Renal pelvis (tissue), 1 donor: ENCODE measurements at regions not wholly inside any gene's neighbourhood (a gene's known extent, or its start where the extent isn't known, plus 50 kb on each side); places are given as distances from the start of the nearest gene placed in this dataset.
"Not testable (repeated sequence)": the region's sequence is repeated elsewhere in the genome, so short reads cannot be mapped to it uniquely, and the experiment has no call there.

Experiments used
- DNase-seq: peaks from one replicate; pipeline ENCODE4 v3.0.0-alpha.2; 2013

DNA sequence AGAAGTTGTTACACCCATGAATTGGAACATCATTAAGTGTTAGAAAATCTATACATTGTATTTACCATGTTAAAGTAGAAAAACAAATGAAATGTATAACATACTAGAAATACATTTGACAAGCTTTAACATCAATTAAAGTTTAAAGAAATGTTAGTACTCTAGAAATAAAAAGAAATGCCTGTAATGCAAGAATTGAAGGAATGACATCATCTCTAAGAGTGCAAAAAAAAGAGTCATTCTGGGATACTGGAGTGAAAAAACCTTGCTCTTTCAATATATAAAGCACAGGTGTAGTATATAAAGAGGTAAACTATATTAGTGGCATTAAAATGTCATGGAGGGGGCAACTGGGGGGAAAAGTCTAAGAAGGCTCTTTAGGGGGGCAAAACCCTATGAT, 210.8 kb upstream of the PLD5 start:
- DNase-seq = no peak

DNA sequence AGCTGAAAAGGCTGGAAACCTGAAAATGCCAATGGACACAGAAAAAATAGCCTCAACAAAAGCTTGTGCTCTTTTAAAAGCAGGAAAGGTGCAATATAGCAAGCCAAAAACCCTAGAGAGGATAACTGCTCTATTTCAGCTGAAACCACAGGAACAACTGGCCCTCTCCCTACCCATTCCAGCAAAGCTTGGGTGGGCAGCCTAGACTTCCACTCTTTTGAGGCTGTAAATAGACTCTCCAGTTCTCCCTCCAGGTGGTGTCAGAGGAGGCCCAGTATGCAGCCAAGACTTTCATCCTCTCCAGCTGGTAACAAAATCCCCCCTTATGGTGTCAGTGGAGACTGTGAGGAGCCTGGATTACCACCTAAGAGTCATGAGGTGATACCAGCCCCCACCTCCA, 206.9 kb upstream of the PLD5 start:
- DNase-seq = no peak

DNA sequence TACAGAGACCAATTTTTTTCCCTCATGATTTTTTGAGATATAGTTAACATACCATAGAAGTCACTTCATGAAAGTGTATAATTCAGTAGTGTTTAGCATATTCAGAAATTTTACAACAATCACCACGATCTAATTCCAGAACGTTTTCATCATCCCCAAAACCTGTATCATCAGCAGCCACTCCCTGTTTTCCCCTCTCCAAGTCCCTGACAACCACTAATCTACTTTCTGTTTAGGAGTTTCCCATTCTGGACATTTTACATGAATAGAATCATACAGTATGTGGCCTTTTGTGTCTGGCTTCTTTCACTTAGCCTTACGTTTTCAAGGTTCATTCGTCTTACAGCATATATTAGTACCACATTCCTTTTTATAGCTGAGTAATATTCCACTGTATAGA, 204.2 kb upstream of the PLD5 start:
- no peak for DNase-seq

DNA sequence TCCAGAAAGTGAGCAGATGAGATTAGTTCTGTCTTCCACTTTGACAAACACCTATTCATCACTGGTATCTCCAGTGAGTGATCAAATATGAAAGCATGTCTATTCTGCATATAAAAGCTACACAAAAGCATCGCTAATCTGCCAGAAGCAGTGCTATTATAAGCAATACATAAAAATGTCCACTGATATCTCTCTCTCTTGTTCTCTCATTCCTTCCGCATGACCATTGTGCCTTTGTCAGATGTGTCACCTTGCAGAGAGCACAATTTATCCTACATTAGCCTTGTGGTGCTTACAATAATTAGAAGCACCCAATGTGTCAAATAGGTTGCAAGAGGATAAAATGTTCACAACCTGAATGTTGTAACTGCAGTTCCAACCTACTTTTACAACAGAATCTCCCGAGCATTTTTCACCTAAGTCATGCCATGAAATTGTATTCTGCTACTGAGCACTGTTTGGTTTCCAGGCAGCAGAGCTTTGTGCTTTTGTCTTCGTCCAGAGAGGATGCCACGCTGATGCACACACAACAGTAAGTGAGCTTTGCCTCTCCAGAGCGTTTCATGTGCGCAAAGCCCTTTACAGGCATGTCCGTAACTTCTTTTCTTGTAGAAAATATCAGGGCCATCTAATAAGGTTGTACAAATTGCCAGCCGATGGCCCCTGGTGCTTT, 198.7 kb upstream of the PLD5 start:
- DNase-seq = no peak

DNA sequence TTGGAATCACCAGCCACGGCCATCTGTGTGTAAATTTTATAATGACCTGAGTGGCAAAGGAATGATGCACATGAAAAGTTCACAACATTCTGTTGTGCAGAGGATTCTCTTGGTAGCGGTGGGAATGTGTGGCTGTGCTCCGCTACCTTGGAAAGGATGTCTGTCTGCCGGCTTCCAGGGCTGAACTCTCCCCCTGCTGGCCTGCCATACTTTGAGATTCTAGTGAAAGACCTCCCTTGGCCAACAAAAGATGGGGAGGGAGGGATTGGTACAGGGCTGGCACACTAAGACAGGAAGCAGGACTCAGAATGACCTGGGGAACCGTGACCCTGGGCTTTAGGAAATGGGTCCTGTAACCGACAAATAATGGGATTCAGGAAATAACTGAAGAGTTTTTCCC, 194.5 kb upstream of the PLD5 start:
- DNase-seq = no peak

DNA sequence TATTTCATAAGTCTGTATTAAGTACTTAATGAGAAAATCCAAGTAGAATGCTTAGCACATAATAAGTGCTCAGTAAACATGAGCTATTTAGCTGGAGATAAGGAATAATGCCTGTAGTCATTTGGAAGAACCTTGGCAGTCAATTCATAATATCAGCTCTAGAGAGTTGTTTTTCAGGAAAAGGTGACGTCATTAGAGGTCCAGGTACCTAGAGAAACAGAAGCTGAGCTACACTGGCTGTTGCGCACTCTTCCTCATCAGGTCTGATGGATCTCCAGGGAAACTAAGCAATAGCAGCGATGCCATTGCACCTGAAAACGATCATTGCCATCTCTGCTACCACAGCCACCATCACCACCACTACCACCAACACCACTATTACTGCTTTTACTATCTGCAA, 187.8 kb upstream of the PLD5 start:
- DNase-seq = no peak

DNA sequence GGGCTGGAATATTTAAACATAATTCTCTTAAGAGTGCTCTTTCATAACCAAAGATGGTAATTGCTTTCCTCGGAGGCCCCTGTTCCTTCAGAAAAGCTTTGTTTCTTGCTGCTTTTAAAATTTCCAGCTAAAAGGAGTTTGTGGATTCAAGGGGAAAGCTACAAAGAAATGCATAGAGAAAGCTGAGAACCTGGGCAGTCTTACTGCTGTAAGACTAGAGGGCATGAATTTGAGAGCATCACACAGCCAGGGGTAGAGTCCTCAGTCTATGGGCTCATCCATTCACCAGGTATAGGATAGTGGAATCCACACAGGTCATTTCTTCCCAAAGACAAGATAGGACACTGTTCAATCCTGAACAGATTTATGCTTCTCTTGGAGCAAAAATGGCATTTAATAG, 186.3 kb upstream of the PLD5 start:
- DNase-seq = no peak

DNA sequence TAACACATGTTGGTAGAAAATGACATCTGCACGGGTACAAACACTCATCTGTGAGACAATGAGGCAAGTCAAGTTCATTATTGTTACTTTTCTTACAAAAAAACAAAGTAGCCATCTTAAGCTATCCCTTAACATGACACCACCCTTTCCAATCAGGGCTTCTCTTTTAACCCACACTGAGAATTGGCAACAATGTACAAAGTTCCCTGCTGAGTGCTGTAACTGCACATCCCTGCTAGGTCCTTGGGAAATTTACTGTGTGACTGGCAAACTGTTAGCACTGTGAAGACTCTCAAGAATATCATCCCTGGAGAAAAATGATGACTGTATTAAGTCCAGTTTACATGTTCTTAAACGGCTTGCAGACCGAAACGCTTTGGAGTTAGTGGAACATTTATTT, 185.8 kb upstream of the PLD5 start:
- DNase-seq = no peak

DNA sequence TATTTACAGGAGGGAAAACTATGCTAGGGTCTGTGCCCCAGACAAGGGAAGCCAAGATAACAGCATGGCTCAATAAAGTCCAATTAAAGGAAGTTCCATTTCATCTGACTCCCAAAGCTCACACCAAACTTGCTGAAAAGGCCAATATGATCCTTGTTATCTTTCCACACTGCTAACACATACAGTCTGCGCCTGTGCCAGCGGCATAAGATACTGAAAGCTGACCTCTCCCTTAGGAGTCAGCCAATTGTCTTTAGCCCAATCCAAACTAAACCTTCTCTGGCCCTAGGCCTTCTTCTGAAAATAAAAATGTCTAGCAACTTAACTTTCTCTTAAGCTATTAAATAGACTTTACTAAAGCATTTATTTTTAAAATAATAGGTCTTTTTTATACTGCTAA, 179.0 kb upstream of the PLD5 start:
- DNase-seq = no peak

DNA sequence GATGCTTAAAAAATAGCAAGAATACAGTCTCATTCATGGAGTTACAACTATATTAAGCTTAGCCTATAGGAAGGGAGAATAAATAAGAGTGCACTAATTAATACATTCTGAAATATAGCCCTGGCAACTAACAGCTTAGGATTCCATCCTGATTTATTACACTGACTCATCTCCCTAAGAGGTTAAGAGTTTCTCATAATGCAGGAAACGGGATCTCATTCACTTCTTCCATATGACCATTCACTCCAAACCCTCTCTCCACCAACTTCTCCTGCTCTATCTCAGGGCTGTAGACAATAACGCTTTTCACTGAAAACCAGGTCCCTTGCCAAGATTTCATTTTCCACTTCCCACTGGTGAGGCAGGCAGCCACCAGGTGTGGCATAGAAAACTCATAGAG, 168.5 kb upstream of the PLD5 start:
- no peak for DNase-seq

DNA sequence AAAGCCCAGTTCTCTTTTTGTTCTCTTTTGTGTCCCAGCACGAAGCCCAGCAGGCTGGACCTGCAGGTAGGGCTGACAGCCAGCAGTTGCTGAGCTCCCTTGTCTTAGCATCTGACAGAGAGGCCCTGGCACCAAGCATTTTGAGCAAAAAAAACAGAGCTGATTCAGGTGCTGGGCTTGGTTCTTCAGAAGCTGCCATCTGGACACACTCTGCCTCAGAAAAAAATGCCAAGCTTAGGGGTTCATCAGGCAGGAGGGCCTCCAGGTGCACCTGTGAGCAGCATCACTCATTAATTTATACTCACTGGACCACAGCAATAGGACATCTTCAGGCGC, 167.1 kb upstream of the PLD5 start:
- no peak for DNase-seq

DNA sequence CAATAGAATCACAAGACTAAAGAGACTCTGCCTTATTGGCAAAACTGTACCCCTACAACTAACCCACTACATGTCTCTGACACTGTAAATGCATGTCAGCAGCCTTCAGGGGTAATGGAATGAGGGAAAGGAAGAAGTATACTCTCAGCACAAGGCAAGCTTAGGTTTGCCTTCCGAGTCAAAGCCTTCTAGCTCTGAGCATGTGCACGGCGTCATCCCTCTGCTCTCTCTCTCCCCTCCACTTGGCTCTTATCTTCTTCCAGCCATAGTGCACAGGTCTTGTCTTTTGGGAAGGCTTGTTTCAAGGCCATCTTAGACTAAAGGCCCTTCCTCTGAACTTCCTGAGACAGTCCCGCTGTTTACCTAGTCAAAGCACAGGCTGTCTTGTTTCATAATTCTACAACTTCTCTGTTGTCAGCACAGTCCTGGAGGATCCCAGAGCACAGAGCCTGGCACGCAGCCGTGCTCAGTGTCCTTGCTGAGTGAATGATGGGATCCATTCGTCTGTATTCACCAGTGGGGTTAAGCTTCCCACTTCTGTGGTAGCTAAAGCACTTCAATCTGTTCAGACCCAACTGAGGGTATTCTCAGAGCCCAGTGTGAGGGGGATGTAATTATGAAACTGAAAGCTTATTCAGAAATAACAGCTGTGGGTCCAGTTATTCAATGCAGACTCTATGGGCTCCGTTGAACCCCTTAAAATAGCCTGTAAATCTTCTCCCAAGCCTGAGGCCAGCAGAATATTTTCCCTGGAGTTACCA, 166.5 kb upstream of the PLD5 start:
- DNase-seq = no peak

DNA sequence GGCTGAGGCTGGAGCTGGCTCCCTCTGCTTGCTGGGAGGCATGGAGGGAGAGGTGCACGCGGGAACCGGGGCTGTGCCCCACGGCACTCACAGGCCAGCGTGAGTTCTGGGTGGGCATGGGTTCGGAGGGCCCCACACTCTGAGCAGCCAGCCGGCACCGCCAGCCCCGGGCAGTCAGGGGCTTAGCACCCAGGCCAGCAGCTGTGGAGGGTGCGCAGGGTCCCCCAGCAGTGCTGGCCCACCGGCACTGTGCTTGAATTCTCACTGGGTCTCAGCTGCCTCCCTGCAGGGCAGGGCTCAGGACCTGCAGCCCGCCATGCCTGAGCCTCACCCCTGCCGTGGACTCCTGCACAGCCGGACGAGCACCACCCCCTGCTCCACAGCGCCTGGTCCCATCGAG, 164.9 kb upstream of the PLD5 start:
- DNase-seq = no peak

DNA sequence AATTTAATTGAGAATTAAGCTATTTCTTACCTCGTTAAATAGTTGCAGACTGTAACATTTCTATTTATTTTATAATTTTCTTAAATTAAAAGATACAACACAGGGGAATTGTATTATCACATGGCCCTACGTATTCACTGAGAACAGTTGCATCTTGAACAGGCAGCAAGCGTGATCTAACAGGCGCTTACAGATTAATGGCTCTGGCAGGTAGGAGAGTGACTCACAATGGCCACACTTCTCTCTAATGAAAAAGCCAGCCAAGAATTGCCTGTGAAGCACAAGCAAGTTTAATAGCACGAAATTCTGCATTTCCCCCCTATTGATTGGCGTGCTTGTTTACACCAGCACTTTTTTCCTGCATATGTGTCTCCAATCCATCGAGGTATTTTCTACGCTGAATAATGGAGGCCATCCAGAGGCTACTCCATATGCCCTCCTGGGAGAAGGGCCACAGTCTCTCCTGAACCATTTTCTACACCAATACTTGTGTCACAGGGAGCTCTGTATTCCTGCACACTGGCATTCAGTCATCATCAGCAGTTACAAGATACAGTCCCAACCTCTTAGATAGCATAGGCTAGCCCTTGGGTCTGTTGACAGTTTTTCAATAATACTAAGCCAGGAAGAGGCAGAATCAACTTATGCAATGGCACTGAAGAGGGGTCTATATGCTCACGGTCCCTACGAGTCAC, 150.6 kb upstream of the PLD5 start:
- no peak for DNase-seq

DNA sequence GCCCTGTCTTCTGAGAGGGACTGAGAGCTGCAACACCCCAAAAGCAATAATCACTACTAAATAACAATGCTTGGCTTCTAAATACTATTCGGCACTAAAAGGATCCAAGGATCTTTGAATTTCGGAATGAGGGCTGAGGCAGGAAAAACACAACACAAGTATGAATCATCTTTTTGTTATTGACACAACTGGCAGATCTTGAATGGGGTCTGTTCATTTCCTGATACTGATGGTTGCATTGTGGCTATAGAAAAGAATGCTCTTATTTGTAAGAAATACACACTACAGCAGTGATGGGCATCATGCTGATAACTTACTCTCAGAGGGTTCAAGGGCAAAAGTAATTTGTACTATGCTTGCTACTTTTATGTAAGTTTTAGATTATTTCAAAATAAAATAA, 149.2 kb upstream of the PLD5 start:
- DNase-seq = no peak

DNA sequence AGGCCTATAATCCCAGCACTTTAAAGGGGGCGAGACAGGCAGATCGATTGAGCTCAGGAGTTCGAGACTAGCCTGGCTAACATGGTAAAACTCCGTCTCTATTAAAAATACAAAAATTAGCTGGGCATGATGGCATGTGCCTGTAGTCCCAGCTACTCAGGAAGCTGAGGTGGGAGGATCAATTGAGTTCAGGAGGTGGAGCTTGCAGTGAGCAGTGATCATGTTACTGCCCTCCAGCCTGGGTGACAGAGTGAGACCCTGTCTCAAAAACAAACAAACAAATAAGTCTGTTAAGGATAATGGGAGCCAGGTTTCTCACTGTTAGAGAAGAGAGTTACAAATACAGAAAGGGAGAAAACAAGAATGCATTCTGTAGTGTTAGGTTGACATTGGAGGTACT, 148.7 kb upstream of the PLD5 start:
- DNase-seq = not testable (repeated sequence)

DNA sequence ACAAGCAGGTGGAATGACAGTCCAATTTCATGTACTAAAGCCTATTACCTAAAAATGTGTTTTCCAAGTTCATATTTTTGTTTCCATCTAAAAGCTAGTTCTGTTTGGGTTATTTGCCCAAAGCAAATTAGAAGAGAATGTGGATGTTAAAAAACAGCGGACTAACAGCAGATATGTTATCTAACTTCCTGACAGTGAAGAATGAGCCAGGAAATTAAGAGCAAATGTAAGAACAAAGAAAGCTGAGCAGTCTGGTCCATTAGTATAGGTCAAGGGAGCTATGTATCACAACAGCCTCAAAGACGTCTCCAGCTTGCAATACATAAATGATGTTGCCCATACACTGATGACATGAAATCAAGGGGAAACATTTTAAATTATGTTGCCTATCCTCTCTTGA, 145.5 kb upstream of the PLD5 start:
- DNase-seq = no peak

DNA sequence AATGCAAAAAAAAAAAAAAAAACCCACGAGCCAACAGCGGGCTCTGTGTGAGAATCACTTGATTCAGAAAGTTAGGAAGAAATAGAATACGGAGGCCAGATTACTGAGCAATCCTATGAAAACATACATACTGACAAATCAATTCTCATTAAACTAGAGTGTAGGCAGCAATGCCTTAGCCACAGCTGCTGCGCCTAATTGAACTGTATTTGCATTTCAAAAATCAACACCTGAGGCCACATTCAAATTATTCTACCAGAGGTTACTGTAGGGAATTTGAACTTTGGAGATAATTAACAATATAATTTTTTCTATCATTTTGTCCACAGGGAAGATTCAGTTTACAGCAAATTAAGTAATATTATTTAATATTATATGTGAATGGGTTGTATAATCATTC, 138.4 kb upstream of the PLD5 start:
- DNase-seq = no peak

DNA sequence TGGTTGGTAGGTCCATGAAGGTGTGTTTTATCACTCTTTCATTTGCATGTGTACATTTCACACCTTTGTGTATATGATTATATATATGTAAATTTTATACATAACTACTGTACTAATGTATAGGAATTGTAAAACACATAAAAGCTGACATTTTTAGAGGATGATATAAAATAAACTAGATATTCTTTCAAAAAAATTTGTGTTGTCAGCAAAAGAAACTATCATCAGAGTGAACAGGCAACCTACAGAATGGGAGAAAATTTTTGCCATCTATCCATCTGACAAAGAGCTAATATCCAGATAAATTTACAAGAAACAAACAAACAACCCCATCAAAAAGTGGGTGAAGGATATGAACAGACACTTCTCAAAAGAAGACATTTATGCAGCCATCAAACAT, 129.3 kb upstream of the PLD5 start:
- not testable (repeated sequence) for DNase-seq

DNA sequence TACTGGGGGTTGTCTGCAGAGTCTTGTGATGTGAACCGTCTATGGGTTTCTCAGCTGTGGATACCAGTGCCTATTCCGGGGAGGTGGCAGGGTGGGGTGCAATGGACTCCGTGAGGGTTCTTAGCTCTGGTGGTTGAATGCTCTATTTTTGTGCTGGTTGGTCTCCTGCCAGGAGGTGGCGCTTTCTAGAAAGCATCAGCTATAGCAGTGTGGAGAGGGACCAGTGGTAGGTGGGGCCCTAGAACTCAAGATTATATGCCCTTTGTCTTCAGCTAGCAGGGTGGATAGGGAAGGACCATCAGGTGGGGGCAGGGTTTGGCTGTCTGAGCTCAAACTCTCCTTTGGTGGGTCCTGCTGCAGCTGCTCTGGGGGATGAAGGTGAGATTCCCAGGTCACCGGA, 127.3 kb upstream of the PLD5 start:
- DNase-seq = no peak

DNA sequence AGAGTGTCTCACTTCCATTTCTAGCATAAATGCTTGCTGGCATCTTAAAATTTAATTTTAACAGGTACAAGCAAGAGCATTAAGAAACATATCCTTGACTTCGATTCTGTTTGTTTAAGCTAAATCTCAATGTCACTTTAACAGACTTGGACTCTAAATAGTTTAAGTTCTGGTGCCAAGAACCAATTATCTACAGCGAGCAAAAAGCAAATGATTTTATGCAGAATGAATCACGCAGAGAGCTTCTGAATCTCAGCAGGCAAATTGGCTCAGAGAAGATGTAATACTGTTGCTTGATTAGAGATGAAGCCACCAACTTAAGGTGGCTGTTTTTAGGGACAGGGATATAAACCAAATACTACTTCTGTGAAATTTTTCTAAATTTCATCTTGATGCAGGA, 117.0 kb upstream of the PLD5 start:
- no peak for DNase-seq

DNA sequence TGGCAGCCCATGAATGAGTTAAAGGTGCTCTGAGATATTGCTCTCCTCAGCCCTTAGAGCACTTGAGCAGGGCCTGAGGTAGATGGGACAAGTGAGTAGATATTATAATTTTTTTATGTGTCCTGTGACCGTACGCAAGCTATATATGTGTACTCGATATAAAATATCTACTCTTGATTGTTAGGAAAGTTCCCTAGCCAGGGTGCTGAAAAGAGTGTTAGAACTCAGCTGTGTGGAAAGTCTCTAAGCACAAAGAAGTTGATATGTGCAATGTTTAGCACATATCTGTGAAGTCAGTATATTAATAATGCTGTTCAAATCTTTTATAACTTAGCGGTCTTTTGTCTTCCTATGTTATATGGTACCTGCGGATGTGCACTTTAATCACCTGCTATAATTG, 114.6 kb upstream of the PLD5 start:
- no peak for DNase-seq

DNA sequence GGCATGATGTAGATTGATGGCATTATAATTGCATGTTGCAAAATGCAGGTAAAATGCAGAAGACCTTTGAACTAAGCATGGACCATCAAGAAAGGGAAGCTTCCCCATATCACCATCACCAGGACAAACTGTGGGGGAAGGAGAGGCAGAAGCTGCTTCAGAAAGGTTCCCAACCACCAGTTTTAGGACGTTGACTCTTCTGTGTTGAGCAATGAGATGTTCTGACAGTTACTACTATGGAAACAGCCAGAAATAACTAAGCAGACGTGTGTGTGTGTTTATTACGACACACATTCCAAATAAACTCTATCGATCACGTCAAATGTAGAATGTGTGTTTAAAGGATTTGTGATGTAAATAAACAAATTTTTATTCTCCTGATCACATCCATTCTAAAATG, 110.2 kb upstream of the PLD5 start:
- no peak for DNase-seq

DNA sequence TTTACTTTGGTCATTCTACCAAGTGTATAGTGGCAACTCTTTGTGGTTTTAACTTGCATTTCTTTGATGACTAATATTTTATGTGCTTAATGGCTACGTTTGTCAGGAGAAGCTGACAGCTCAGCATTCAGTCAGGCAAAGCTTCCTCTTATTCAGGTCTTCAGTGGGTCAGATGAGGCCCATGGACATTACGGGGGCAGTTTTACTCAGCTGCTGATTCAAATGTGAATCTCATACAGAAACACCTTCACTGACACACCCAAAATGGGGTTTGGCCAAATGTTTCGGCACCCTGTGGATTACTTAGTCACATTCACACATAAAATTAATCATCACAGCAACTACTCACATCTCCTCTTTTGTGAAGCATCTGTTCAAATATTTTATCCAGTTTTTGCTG, 104.9 kb upstream of the PLD5 start:
- DNase-seq = no peak
